GM12874 (cell line): ENCODE measurements at regions not wholly inside any gene's neighbourhood (a gene's known extent, or its start where the extent isn't known, plus 50 kb on each side); places are given as distances from the start of the nearest gene placed in this dataset.

Experiments
- TF ChIP-seq, protein P1 (sequence below): IDR thresholded peaks from 2 replicates; pipeline ENCODE4 v1.5.1; 2011; ENCODE audit warnings: low read depth, mild to moderate bottlenecking, control low read depth, low read length, moderate library complexity; ENCODE audit not compliant: insufficient read depth

DNA sequence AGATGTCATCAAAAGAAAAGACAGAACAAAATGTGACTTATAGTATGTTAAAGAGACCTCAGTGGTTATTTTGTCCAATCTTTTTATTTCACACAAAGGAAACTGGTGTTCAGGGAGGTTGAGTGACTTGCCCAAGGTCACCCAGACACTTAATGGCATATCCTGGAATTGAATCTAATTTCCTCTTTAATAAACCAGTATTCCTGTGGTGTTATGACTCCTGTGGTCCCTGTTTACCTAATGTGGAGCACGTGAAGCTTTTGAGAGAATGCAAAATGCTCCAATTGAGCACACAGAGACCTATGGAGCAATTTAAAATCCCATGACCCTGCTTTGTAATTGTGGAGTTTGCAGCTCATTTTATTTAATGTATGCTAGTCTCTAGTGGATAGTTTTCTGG is 251.9 kb downstream of the REEP3 start:
- TF ChIP-seq, protein P1, sequence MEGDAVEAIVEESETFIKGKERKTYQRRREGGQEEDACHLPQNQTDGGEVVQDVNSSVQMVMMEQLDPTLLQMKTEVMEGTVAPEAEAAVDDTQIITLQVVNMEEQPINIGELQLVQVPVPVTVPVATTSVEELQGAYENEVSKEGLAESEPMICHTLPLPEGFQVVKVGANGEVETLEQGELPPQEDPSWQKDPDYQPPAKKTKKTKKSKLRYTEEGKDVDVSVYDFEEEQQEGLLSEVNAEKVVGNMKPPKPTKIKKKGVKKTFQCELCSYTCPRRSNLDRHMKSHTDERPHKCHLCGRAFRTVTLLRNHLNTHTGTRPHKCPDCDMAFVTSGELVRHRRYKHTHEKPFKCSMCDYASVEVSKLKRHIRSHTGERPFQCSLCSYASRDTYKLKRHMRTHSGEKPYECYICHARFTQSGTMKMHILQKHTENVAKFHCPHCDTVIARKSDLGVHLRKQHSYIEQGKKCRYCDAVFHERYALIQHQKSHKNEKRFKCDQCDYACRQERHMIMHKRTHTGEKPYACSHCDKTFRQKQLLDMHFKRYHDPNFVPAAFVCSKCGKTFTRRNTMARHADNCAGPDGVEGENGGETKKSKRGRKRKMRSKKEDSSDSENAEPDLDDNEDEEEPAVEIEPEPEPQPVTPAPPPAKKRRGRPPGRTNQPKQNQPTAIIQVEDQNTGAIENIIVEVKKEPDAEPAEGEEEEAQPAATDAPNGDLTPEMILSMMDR = no peak

DNA sequence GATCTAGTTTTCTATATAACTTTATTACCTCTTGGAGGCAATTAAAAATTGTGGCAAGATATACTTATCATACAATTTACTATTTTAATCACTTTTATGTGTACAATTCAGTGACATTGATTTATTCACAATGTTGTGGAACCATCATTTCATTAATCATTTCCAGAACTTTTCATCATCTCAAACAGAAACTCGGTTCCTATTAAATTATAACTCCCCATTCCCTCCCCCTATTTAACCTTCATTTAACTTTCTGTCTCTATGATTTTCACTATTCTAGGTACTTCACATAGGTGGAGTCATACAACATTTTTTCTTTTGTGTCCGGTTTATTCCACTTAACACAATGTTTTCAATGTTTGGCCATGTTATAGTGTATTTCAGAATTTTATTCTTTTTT is 252.8 kb downstream of the REEP3 start:
- TF ChIP-seq, protein P1 = no peak

DNA sequence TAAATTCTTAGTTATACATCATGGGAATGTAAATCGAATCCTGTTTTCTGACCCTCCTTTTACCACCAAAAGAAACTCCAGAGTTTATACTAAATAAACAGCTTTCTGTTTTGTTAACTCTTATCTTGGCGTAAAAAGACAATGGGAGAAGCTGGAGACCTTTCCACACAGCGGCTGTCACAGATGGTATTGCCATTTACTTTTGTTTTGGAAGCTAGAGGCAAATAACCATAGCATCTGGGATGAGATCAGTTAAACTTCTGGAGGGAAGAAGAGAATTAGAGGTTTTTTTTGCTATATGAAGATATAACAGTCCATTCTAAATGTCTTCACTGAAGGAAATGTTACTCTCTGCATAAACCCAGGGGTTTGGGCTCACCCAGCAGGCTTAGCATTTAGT is 258.9 kb downstream of the REEP3 start:
- TF ChIP-seq, protein P1 = no peak

GRCh38 chr10:63781226-63781625 is 260.0 kb downstream of the REEP3 start:
- TF ChIP-seq, protein P1 = no peak

DNA sequence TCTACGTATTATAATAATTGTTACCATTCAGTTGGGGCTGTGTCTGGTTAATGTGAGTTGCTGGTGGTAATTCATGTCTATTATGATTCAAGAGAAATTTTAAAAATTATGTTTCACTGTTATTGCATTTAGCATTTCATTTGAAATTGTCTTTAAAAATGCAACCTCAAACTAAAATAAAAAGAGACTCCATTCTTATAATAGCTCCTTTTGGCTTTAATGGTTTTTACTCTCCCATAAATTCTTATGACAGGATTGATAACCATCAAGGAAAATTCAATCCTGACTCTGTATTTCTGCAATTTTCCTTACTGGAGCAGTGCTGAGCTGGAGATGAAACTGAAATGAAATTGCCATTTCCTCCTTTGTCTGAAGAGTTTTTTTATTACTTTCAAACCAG is 262.7 kb downstream of the REEP3 start:
- TF ChIP-seq, protein P1 = no peak

DNA sequence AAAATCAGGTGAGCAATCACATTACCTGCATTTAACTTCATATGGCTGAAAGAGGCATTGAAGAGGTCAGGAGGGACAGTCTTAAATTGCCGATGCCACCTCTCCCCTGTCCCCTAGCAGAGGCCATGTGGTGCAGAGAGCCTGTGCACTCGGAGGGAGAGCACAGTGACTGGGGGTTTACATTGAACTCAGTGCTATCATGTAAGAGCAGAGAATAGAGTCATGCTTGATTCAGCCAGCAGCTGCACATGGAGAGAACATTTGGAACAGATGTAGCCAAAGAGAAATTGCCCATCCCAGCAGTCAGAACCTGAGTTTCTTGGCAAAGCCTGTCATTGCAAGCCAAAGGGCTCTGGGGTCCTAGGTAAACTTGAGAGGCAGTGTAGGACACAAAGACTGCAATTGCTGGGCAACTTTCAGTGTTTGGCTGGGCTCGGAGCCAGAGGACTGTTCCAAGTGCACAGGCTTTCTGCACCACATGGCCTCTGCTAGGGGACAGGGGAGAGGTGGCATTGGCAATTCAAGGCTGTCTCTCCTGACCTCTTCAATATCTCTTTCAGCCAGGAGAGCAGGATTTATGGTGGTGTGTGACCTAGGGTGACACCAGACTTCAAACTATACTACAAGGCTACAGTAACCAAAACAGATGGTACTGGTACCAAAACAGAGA is 267.1 kb downstream of the REEP3 start:
- TF ChIP-seq, protein P1 = no peak

- TF ChIP-seq, protein P1 = no peak
Observed at GRCh38 chr10:63795094-63795860, 274.1 kb downstream of the REEP3 start.
